ENCODE measurements at regions not wholly inside any gene's neighbourhood (a gene's known extent, or its start where the extent isn't known, plus 50 kb on each side); places are given as distances from the start of the nearest gene placed in this dataset.

- ATAC-seq (ENCODE audit: low FRiP score) = no peak
- DNase-seq (ENCODE audit: low spot score) = no peak
- no peak for TF ChIP-seq CTCF (IDR thresholded peaks at IDR 0.05)
These were observed 1058.6 kb upstream of the CITED2 start for GRCh38 chr6:140433072-140433471.

DNA sequence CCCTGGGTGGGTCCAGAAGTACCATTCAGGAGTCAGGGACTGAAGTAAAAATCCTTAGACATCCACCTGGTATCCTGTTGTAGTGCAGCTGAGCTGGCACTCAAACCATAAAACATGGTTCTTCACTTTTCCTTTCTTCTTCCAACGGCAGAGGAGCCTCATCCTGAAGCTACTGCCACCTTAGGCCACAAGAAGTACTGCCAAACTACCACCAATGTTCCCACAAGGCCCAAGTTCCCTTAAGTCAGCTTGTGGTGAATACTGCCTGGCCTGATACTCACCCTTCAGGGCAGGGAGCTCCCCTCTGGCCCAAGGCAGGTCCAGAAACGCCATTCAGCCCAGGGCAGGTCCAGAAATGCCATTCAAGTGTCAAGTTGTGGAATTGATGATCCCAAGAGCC, 1053.4 kb upstream of the CITED2 start:
- no peak for ATAC-seq (ENCODE audit: low FRiP score)

GRCh38 chr6:140414966-140415620, 1040.6 kb upstream of the CITED2 start:
- TF ChIP-seq CTCF (IDR thresholded peaks at IDR 0.05) = no peak
- ATAC-seq (ENCODE audit: low FRiP score) = no peak
- no peak for DNase-seq (ENCODE audit: low spot score)

More for the DNA sequence above, 1053.4 kb upstream of the CITED2 start:
- no peak for TF ChIP-seq CTCF (IDR thresholded peaks at IDR 0.05)
- DNase-seq (ENCODE audit: low spot score) = no peak

GRCh38 chr6:140403020-140403419, 1028.6 kb upstream of the CITED2 start:
- DNase-seq (ENCODE audit: low spot score) = no peak
- no peak for ATAC-seq (ENCODE audit: low FRiP score)
- no peak for TF ChIP-seq CTCF (IDR thresholded peaks at IDR 0.05)

- DNase-seq (ENCODE audit: low spot score) = no peak
- ATAC-seq (ENCODE audit: low FRiP score) = no peak
- TF ChIP-seq CTCF (IDR thresholded peaks at IDR 0.05) = no peak
These were observed 1027.3 kb upstream of the CITED2 start for GRCh38 chr6:140401761-140402160.

DNA sequence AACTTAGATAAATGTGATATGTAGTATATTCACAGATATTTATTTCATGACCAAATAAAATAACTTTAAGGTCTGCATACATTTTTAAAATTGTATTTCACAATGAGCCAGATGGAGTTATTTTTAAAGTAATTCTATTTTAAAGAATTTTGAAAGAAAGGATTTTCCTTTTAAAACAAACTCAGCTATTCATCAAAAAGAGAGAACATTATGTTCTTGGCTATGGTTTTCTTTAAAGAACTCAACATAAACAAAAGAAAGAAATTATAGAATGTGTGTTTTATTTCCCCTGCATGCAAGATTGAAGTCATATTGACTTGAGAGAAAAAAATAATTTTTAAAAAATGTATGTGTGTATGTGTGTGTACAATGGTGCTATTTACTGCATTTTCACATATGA, 1023.6 kb upstream of the CITED2 start:
- no peak for TF ChIP-seq CTCF (IDR thresholded peaks at IDR 0.05)
- ATAC-seq (ENCODE audit: low FRiP score) = no peak

DNA sequence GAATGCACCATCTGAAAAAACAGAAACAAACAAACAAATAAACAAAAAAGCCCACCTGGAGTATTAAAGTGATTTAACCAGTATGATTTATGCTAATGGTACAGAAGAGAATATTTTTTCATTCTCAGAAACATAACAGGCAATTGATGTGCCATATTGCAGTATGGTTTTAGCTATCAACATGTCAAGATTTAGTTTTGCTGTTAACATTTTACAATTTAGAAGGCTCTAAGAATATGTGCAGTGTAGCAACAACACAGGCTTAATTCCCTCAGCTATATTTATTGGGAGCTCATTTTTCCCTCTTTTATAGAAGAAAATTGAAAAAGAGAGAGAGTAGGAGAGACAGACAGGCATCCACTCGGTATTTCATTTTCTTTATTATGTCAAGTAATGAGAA, 1022.7 kb upstream of the CITED2 start:
- no peak for TF ChIP-seq CTCF (IDR thresholded peaks at IDR 0.05)
- ATAC-seq (ENCODE audit: low FRiP score) = no peak

More for the DNA sequence above, 1023.6 kb upstream of the CITED2 start:
- no peak for DNase-seq (ENCODE audit: low spot score)

More for the DNA sequence above, 1022.7 kb upstream of the CITED2 start:
- no peak for DNase-seq (ENCODE audit: low spot score)
